ENCODE measurements at regions not wholly inside any gene's neighbourhood (a gene's known extent, or its start where the extent isn't known, plus 50 kb on each side); places are given as distances from the start of the nearest gene placed in this dataset.

DNA sequence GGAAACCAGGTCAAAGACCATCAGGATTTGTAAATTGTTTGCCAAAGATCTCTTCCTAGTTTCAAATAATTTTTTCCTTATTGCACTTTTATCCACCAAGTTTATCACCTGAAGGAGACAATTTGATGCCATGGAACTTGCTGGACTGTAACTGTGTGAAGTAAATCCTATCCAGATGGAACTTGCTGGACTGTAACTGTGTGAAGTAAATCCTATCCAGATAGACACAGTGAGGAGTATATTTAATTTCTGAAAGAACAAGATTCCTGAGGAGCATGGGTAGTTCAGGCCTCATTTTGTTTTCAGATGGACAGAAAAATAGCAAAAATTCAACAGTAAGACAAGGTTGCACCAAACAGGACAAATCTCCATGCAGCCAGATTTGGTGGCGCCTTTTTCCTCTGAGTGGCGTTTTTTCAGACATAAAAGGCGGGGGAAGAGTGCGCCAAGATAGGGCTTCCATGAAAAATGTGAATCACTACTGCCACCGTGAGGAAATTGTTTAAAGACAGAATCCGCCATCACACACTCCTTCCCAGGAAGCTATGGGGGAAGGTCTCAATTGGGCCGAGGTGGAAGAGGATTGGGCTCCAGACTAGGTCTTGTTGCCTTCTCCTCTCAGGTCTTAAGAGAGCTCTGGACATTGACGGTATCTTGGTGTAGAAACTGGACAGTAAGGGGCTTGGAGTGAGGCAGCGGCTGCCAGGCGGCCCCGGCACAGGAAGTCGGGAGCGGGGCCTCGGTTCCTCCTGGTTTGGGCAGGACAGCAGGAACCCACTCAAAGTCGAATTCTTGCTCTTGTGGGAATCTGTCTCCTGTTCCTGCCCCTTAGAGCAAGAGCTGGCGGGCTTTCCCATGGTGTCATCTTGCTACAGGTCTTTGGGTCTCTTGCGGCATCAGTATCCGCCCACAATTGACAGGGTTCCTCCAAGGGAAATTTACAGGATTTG, 234.7 kb downstream of the OR13H1 start:
- H3K4me3 ChIP-seq (ENCODE audit: low read length), result peak overlapping the region; percentile 56
- peak overlapping the region; percentile 85 for H3K4me2 ChIP-seq (ENCODE audit: low read depth, low read length)

DNA sequence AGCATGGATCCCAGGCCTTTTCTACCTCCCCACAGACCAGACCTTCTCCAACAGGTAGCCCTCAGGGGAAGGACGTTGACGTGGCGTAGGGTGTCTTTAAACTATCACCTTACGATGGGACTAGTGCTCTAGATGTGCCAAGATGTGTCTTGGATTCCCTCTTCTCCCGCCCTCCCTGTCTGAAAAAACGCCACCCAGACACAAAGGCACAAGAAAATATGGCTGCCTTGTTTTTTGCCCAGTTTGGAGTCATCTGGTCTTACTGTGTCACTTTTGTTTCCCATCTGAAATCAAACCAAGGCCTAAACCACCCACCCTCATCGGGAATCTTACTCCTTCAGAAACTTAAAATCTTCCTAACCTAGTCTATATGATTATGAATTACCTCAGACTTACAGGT, 235.4 kb downstream of the OR13H1 start:
- peak overlapping the region; percentile 85 for H3K4me2 ChIP-seq (ENCODE audit: low read depth, low read length)
- H3K36me3 ChIP-seq (replicated peaks; ENCODE audit: insufficient read depth, low read length), result no peaks in the 10 kb centered on the region; the same call in 1 of the 2 replicates
- H2AFZ ChIP-seq (ENCODE audit: low read length), result peak overlapping the region; percentile 75
- H4K20me1 ChIP-seq (ENCODE audit: insufficient read depth, low read length), result no peaks in the 10 kb centered on the region
- no peaks in the 10 kb centered on the region for H3F3A ChIP-seq (ENCODE audit: insufficient read depth, low read length)
- H3K27ac ChIP-seq (ENCODE audit: low read length), result peak overlapping the region; percentile 58
- no peaks in the 10 kb centered on the region for H3K79me2 ChIP-seq (ENCODE audit: low read length)
- no peaks in the 10 kb centered on the region for H3K27me3 ChIP-seq (replicated peaks; ENCODE audit: insufficient read depth, low read length)
- no peaks in the 10 kb centered on the region for H3K9me3 ChIP-seq (replicated peaks; ENCODE audit: insufficient read depth, low read length)
- peak overlapping the region; percentile 79 for H3K9ac ChIP-seq (ENCODE audit: low read length)
- H3K4me1 ChIP-seq (ENCODE audit: low read length), result peaks cover 28% of the 10 kb centered on the region
- no peaks in the 10 kb centered on the region for H3K9me2 ChIP-seq (replicated peaks; ENCODE audit: insufficient read depth, low read length)
- DNase-seq, result peak; percentile 21
- TF ChIP-seq, protein P1, sequence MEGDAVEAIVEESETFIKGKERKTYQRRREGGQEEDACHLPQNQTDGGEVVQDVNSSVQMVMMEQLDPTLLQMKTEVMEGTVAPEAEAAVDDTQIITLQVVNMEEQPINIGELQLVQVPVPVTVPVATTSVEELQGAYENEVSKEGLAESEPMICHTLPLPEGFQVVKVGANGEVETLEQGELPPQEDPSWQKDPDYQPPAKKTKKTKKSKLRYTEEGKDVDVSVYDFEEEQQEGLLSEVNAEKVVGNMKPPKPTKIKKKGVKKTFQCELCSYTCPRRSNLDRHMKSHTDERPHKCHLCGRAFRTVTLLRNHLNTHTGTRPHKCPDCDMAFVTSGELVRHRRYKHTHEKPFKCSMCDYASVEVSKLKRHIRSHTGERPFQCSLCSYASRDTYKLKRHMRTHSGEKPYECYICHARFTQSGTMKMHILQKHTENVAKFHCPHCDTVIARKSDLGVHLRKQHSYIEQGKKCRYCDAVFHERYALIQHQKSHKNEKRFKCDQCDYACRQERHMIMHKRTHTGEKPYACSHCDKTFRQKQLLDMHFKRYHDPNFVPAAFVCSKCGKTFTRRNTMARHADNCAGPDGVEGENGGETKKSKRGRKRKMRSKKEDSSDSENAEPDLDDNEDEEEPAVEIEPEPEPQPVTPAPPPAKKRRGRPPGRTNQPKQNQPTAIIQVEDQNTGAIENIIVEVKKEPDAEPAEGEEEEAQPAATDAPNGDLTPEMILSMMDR (IDR thresholded peaks at IDR 0.05; ENCODE audit: low read length), result no peak
- TF ChIP-seq EZH2phosphoT487 (IDR thresholded peaks at IDR 0.05; ENCODE audit: low read length), result no peak
- no peak for TF ChIP-seq EZH2 (optimal IDR thresholded peaks at IDR 0.05; ENCODE audit: low read depth, low read length)
- H3K4me3 ChIP-seq (ENCODE audit: low read length), result peak overlapping the region; percentile 56

More for the DNA sequence above, 234.7 kb downstream of the OR13H1 start:
- H3K9me3 ChIP-seq (replicated peaks; ENCODE audit: insufficient read depth, low read length), result no peaks in the 10 kb centered on the region
- H3F3A ChIP-seq (ENCODE audit: insufficient read depth, low read length), result no peaks in the 10 kb centered on the region
- H4K20me1 ChIP-seq (ENCODE audit: insufficient read depth, low read length), result no peaks in the 10 kb centered on the region
- peaks cover 24% of the 10 kb centered on the region for H3K4me1 ChIP-seq (ENCODE audit: low read length)
- peak overlapping the region; percentile 75 for H2AFZ ChIP-seq (ENCODE audit: low read length)
- DNase-seq, result peak; percentile 95
- H3K27ac ChIP-seq (ENCODE audit: low read length), result peak overlapping the region; percentile 58
- no peaks in the 10 kb centered on the region for H3K9me2 ChIP-seq (replicated peaks; ENCODE audit: insufficient read depth, low read length)
- H3K36me3 ChIP-seq (replicated peaks; ENCODE audit: insufficient read depth, low read length), result no peaks in the 10 kb centered on the region; the same call in 1 of the 2 replicates
- TF ChIP-seq, protein P1 (IDR thresholded peaks at IDR 0.05; ENCODE audit: low read length), result peak; percentile 54
- no peak for TF ChIP-seq EZH2 (optimal IDR thresholded peaks at IDR 0.05; ENCODE audit: low read depth, low read length)
- no peaks in the 10 kb centered on the region for H3K79me2 ChIP-seq (ENCODE audit: low read length)
- peak overlapping the region; percentile 79 for H3K9ac ChIP-seq (ENCODE audit: low read length)
- no peaks in the 10 kb centered on the region for H3K27me3 ChIP-seq (replicated peaks; ENCODE audit: insufficient read depth, low read length)

DNA sequence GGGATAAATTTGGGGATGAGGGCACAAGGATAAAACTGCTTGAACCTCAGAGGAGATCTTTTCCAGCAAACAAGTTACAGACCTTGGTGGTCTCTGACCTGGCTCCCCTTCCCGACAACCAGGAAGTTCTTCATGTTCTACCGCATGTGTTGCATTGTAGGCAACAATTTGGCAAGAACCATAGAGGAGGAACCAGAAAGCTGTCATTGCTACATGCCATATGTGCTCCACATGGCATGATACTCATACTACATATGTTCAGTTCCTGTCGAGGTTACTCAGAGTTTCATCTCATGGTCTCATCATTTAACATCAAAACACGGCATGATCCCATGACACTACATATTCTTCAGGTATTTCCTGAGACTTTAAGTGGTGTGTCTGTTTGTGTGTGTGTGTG, 235.9 kb downstream of the OR13H1 start:
- Histone ChIP-seq H3K27ac (ENCODE audit: low read length) (peak overlapping the region; percentile 58; the same call in 1 of the 2 replicates), H3K4me1 (ENCODE audit: low read length) (peaks cover 30% of the 10 kb centered on the region), H3F3A (ENCODE audit: insufficient read depth, low read length) (no peaks in the 10 kb centered on the region), H3K27me3 (replicated peaks; ENCODE audit: insufficient read depth, low read length) (no peaks in the 10 kb centered on the region), H2AFZ (ENCODE audit: low read length) (peak overlapping the region; percentile 75; the same call in 1 of the 2 replicates), H3K9ac (ENCODE audit: low read length) (no peak overlapping the region), H3K36me3 (replicated peaks; ENCODE audit: insufficient read depth, low read length) (no peaks in the 10 kb centered on the region; the same call in 1 of the 2 replicates), H3K9me2 (replicated peaks; ENCODE audit: insufficient read depth, low read length) (no peaks in the 10 kb centered on the region), H3K79me2 (ENCODE audit: low read length) (no peaks in the 10 kb centered on the region), H3K4me3 (ENCODE audit: low read length) (no peak overlapping the region), H3K9me3 (replicated peaks; ENCODE audit: insufficient read depth, low read length) (no peaks in the 10 kb centered on the region), H4K20me1 (ENCODE audit: insufficient read depth, low read length) (no peaks in the 10 kb centered on the region), H3K4me2 (ENCODE audit: low read depth, low read length) (peak overlapping the region; percentile 85; the same call in 1 of the 2 replicates)
- no peak for TF ChIP-seq EZH2phosphoT487 (IDR thresholded peaks at IDR 0.05; ENCODE audit: low read length)
- TF ChIP-seq, protein P1 (IDR thresholded peaks at IDR 0.05; ENCODE audit: low read length), result no peak
- no peak for TF ChIP-seq EZH2 (optimal IDR thresholded peaks at IDR 0.05; ENCODE audit: low read depth, low read length)
- no peak for DNase-seq
